Liver (tissue), 8 donors: ENCODE measurements at regions not wholly inside any gene's neighbourhood (a gene's known extent, or its start where the extent isn't known, plus 50 kb on each side); places are given as distances from the start of the nearest gene placed in this dataset.

ENCODE experiments used
- DNase-seq: peaks from one replicate; pipeline ENCODE4 v3.0.0-alpha.2; 2017; ENCODE audit warnings: low spot score
- H3K27ac ChIP-seq, 2 donors: one replicate each; pipeline ENCODE4 v1.7.0; 2013; ENCODE audit warnings: inconsistent platforms in 2 of 2, low read length in 2 of 2, control low read depth in 1 of 2, low read depth in 1 of 2, mild to moderate bottlenecking in 1 of 2
- H3K27me3 ChIP-seq, 4 donors: one replicate each; pipeline versions ENCODE4 v1.6.1 to v1.7.0; 2013; ENCODE audit warnings: low read length in 3 of 4, inconsistent platforms in 1 of 4, mild to moderate bottlenecking in 1 of 4, moderate library complexity in 1 of 4; ENCODE audit not compliant: control insufficient read depth in 4 of 4, insufficient read depth in 4 of 4
- H3K36me3 ChIP-seq, 4 donors: one replicate each; pipeline versions ENCODE4 v1.6.1 to v1.7.0; 2013; ENCODE audit warnings: low read length in 3 of 4, mild to moderate bottlenecking in 3 of 4, low read depth in 1 of 4, moderate library complexity in 1 of 4; ENCODE audit not compliant: control insufficient read depth in 4 of 4, insufficient read depth in 3 of 4
- H3K4me1 ChIP-seq, 4 donors: one replicate each; pipeline versions ENCODE4 v1.6.1 to v1.7.0; 2013; ENCODE audit warnings: low read length in 3 of 4, mild to moderate bottlenecking in 3 of 4, moderate library complexity in 1 of 4; ENCODE audit not compliant: control insufficient read depth in 4 of 4, insufficient read depth in 4 of 4
- H3K4me3 ChIP-seq, 3 donors: one replicate each; pipeline versions ENCODE4 v1.6.1 to v1.7.0; 2013; ENCODE audit warnings: low read length in 3 of 3, control low read depth in 1 of 3, low read depth in 1 of 3, mild to moderate bottlenecking in 1 of 3
- H3K9ac ChIP-seq, 2 donors: one replicate each; pipeline ENCODE4 v1.7.0; 2013; ENCODE audit warnings: low read length in 2 of 2, mild to moderate bottlenecking in 2 of 2, moderate library complexity in 2 of 2, control low read depth in 1 of 2, low read depth in 1 of 2
- H3K9me3 ChIP-seq, 4 donors: one replicate each; pipeline versions ENCODE4 v1.6.1 to v1.7.0; 2013; ENCODE audit warnings: low read length in 3 of 4; ENCODE audit not compliant: control insufficient read depth in 4 of 4
- ATF3 ChIP-seq: IDR thresholded peaks from 2 replicates; pipeline ENCODE4 v1.6.1; 2016; ENCODE audit warnings: antibody characterized with exemption
- CTCF ChIP-seq: fragments of 150-350 bp; IDR thresholded peaks from 2 replicates; pipeline ENCODE4 v1.5.1; 2017; ENCODE audit warnings: improper control_type of control experiment, low read depth, low read length; ENCODE audit not compliant: missing input control
- EGR1 ChIP-seq, 2 donors: IDR thresholded peaks; 2 replicates each; pipeline ENCODE4 v1.6.1; 2016 to 2018; ENCODE audit warnings: antibody characterized with exemption in 2 of 2, low read depth in 2 of 2
- FOXA2 ChIP-seq: IDR thresholded peaks from 2 replicates; pipeline ENCODE4 v1.6.1; 2016; ENCODE audit warnings: antibody characterized with exemption
- GABPA ChIP-seq, 2 donors: IDR thresholded peaks in 1 of 2; conservative IDR thresholded peaks in 1 of 2; 2 replicates each; pipeline ENCODE4 v1.6.1; 2016; ENCODE audit warnings: antibody characterized with exemption in 2 of 2, mild to moderate bottlenecking in 1 of 2, moderate library complexity in 1 of 2
- HNF4A ChIP-seq, 2 donors: conservative IDR thresholded peaks; 2 replicates each; pipeline ENCODE4 v1.6.1; 2016; ENCODE audit warnings: antibody characterized with exemption in 2 of 2, mild to moderate bottlenecking in 2 of 2
- HNF4G ChIP-seq: IDR thresholded peaks from 2 replicates; pipeline ENCODE4 v1.6.1; 2016; ENCODE audit warnings: antibody characterized with exemption
- JUND ChIP-seq, 2 donors: IDR thresholded peaks; 2 replicates each; pipeline ENCODE4 v1.6.1; 2016; ENCODE audit warnings: antibody characterized with exemption in 2 of 2
- MAX ChIP-seq: IDR thresholded peaks from 2 replicates; pipeline ENCODE4 v1.6.1; 2016; ENCODE audit warnings: antibody characterized with exemption
- NR2F2 ChIP-seq: IDR thresholded peaks from 2 replicates; pipeline ENCODE4 v1.6.1; 2016; ENCODE audit warnings: antibody characterized with exemption
- RAD21 ChIP-seq, 2 donors: IDR thresholded peaks; 2 replicates each; pipeline ENCODE4 v1.6.1; 2016; ENCODE audit warnings: antibody characterized with exemption in 2 of 2, mild to moderate bottlenecking in 2 of 2
- REST ChIP-seq: IDR thresholded peaks from 2 replicates; pipeline ENCODE4 v1.6.1; 2016; ENCODE audit warnings: antibody characterized with exemption, mild to moderate bottlenecking
- RXRA ChIP-seq, 2 donors: IDR thresholded peaks; 2 replicates each; pipeline ENCODE4 v1.6.1; 2017 to 2018; ENCODE audit warnings: antibody characterized with exemption in 2 of 2, mild to moderate bottlenecking in 1 of 2
- SP1 ChIP-seq: IDR thresholded peaks from 2 replicates; pipeline ENCODE4 v1.6.1; 2018; ENCODE audit warnings: antibody characterized with exemption, mild to moderate bottlenecking
- TAF1 ChIP-seq: conservative IDR thresholded peaks from 2 replicates; pipeline ENCODE4 v1.6.1; 2016; ENCODE audit warnings: antibody characterized with exemption, mild to moderate bottlenecking
- ZBTB33 ChIP-seq: IDR thresholded peaks from 2 replicates; pipeline ENCODE4 v1.6.1; 2016; ENCODE audit warnings: antibody characterized with exemption
- WGBS: extraction: QIAGEN DNeasy Blood & Tissue Kit; methylation state at CpG from one replicate; pipeline ENCODE4 v1.1.7; 2013; 5-methylcytosine and 5-hydroxymethylcytosine counted together
- donor health status: healthy.
- donor health status: healthy.
- donor health status: healthy.
- donor health status: healthy.
- donor health status: healthy.

GRCh38 chr10:3523309-3524050 is 261.5 kb downstream of the KLF6 start:
- Histone ChIP-seq H3K27ac (no peak overlapping the region), H3K4me1 (no peaks in the 10 kb centered on the region), H3K4me3 (no peak overlapping the region), H3K36me3 (no peaks in the 10 kb centered on the region), H3K9ac (no peak overlapping the region), H3K27me3 (no peaks in the 10 kb centered on the region), H3K9me3 (no peaks in the 10 kb centered on the region)
- no peak for TF ChIP-seq HNF4G
- no peak for TF ChIP-seq NR2F2
- no peak for TF ChIP-seq REST
- no peak for TF ChIP-seq FOXA2
- no peak for TF ChIP-seq MAX
- no peak for TF ChIP-seq SP1
- TF ChIP-seq RXRA (IDR thresholded peaks at IDR 0.05): no peak
- no peak for TF ChIP-seq EGR1 (IDR thresholded peaks at IDR 0.05; ENCODE audit: low read depth in 2 of 2)
- TF ChIP-seq ZBTB33: no peak
- TF ChIP-seq CTCF: no peak
- no peak for TF ChIP-seq RAD21 (IDR thresholded peaks at IDR 0.05)
- TF ChIP-seq GABPA (IDR thresholded peaks at IDR 0.05 in 1 of 2, conservative IDR thresholded peaks at IDR 0.05 in 1 of 2): no peak
- TF ChIP-seq TAF1: no peak
- no peak for TF ChIP-seq ATF3
- TF ChIP-seq JUND (IDR thresholded peaks at IDR 0.05): no peak
- DNase-seq: no peak
- 87% methylated on average over 13 of the region's 13 CpGs for WGBS

- DNase-seq: no peak
- WGBS: 90% methylated on average over 15 of the region's 15 CpGs
- no peak for TF ChIP-seq EGR1 (IDR thresholded peaks at IDR 0.05; ENCODE audit: low read depth in 2 of 2)
- TF ChIP-seq GABPA (IDR thresholded peaks at IDR 0.05 in 1 of 2, conservative IDR thresholded peaks at IDR 0.05 in 1 of 2): no peak
- no peak for TF ChIP-seq NR2F2
- no peak for TF ChIP-seq JUND (IDR thresholded peaks at IDR 0.05)
- no peak for TF ChIP-seq ZBTB33
- no peak for TF ChIP-seq RXRA (IDR thresholded peaks at IDR 0.05)
- TF ChIP-seq HNF4G: no peak
- no peak for TF ChIP-seq ATF3
- TF ChIP-seq CTCF: no peak
- TF ChIP-seq HNF4A (conservative IDR thresholded peaks at IDR 0.05): no peak
- TF ChIP-seq RAD21 (IDR thresholded peaks at IDR 0.05): no peak
- TF ChIP-seq MAX: no peak
Observed at GRCh38 chr10:3516923-3517255, 268.1 kb downstream of the KLF6 start.

More at GRCh38 chr10:3516923-3517255, 268.1 kb downstream of the KLF6 start:
- Histone ChIP-seq H3K9me3 (no peaks in the 10 kb centered on the region), H3K36me3 (no peaks in the 10 kb centered on the region), H3K4me1 (no peaks in the 10 kb centered on the region), H3K27ac (no peak overlapping the region), H3K27me3 (peaks cover 0 to 3% (median 0%) of the 10 kb centered on the region in 4 donors), H3K9ac (no peak overlapping the region), H3K4me3 (no peak overlapping the region)
